ENCODE measurements at regions not wholly inside any gene's neighbourhood (a gene's known extent, or its start where the extent isn't known, plus 50 kb on each side); places are given as distances from the start of the nearest gene placed in this dataset.

GRCh38 chr4:171636606-171637005 is 176.6 kb upstream of the GALNTL6 start:
- DNase-seq: no peak

GRCh38 chr4:171629737-171630136 is 183.5 kb upstream of the GALNTL6 start:
- no peak for DNase-seq

- no peak for DNase-seq
Observed at GRCh38 chr4:171629182-171629581, 184.0 kb upstream of the GALNTL6 start.

GRCh38 chr4:171626554-171626953 is 186.7 kb upstream of the GALNTL6 start:
- DNase-seq: no peak

GRCh38 chr4:171622729-171623128 is 190.5 kb upstream of the GALNTL6 start:
- DNase-seq: no peak

GRCh38 chr4:171621646-171622045 is 191.6 kb upstream of the GALNTL6 start:
- no peak for DNase-seq

GRCh38 chr4:171612907-171613306 is 200.3 kb upstream of the GALNTL6 start:
- DNase-seq: no peak

GRCh38 chr4:171602638-171603355 is 210.4 kb upstream of the GALNTL6 start:
- DNase-seq: no peak

- DNase-seq: no peak
Observed at GRCh38 chr4:171601091-171601490, 212.1 kb upstream of the GALNTL6 start.

- DNase-seq: no peak
Observed at GRCh38 chr4:171599628-171600027, 213.6 kb upstream of the GALNTL6 start.

GRCh38 chr4:171594293-171594692 is 218.9 kb upstream of the GALNTL6 start:
- DNase-seq: no peak

- DNase-seq: no peak
Observed at GRCh38 chr4:171590716-171591115, 222.5 kb upstream of the GALNTL6 start.

- no peak for DNase-seq
Observed at GRCh38 chr4:171588764-171589163, 224.4 kb upstream of the GALNTL6 start.

- DNase-seq: no peak
Observed at GRCh38 chr4:171588051-171588545, 225.1 kb upstream of the GALNTL6 start.

- DNase-seq: no peak
Observed at GRCh38 chr4:171583790-171584189, 229.4 kb upstream of the GALNTL6 start.

- no peak for DNase-seq
Observed at GRCh38 chr4:171582961-171583581, 230.1 kb upstream of the GALNTL6 start.

GRCh38 chr4:171573181-171573580 is 240.0 kb upstream of the GALNTL6 start:
- no peak for DNase-seq

GRCh38 chr4:171565130-171565788 is 247.9 kb upstream of the GALNTL6 start:
- no peak for DNase-seq

- no peak for DNase-seq
Observed at GRCh38 chr4:171561419-171561818, 251.8 kb upstream of the GALNTL6 start.

- no peak for DNase-seq
Observed at GRCh38 chr4:171553961-171554360, 259.2 kb upstream of the GALNTL6 start.

GRCh38 chr4:171542640-171543039 is 270.6 kb upstream of the GALNTL6 start:
- no peak for DNase-seq

- no peak for DNase-seq
Observed at GRCh38 chr4:171538601-171539100, 274.6 kb upstream of the GALNTL6 start.
